Calu3 (cell line): ENCODE measurements at regions not wholly inside any gene's neighbourhood (a gene's known extent, or its start where the extent isn't known, plus 50 kb on each side); places are given as distances from the start of the nearest gene placed in this dataset.

Experiments used
- BruUV-seq: library from RNA; stranded (reverse); fragments of 400-500 nt; replicated peaks from 2 replicates; lab custom pipeline; 2021; lab: Mats Ljungman, UMichigan
- CTCF ChIA-PET: fragments of 300-600 bp; sonication (Branson Sonifier 250); formaldehyde crosslinking; loops from one replicate; lab custom pipeline; 2022; ENCODE audit warnings: antibody characterized with exemption; lab: Charles Lee
- DNase-seq: peaks from one replicate; pipeline ENCODE4 v3.0.0; 2022
- H3K27ac Mint-ChIP-seq: one replicate; pipeline ENCODE4 v1.8.0; 2022; ENCODE audit warnings: mixed read lengths; ENCODE audit not compliant: unreplicated experiment
- H3K27me3 Mint-ChIP-seq: one replicate; pipeline ENCODE4 v1.8.0; 2022; ENCODE audit warnings: mixed read lengths; ENCODE audit not compliant: unreplicated experiment
- H3K36me3 Mint-ChIP-seq: one replicate; pipeline ENCODE4 v1.8.0; 2022; ENCODE audit warnings: mild to moderate bottlenecking, moderate library complexity, mixed read lengths; ENCODE audit not compliant: insufficient read depth, unreplicated experiment
- H3K4me1 Mint-ChIP-seq: one replicate; pipeline ENCODE4 v1.8.0; 2022; ENCODE audit warnings: mild to moderate bottlenecking, low read depth, mixed read lengths; ENCODE audit not compliant: unreplicated experiment
- H3K4me3 Mint-ChIP-seq: one replicate; pipeline ENCODE4 v1.8.0; 2022; ENCODE audit warnings: mild to moderate bottlenecking, low read depth, moderate library complexity, mixed read lengths; ENCODE audit not compliant: unreplicated experiment
- H3K9me3 Mint-ChIP-seq: one replicate; pipeline ENCODE4 v1.8.0; 2022; ENCODE audit warnings: low read depth, mixed read lengths; ENCODE audit not compliant: unreplicated experiment
- intact Hi-C: fragments of 100-400 bp; cut with micrococcal nuclease; formaldehyde crosslinking; loops from one replicate; pipeline ENCODE4 v1.10.0; 2022; ENCODE audit not compliant: unreplicated experiment
- TF ChIP-seq, protein P1 (sequence below): fragments of 200-600 bp; IDR thresholded peaks from one replicate; pipeline ENCODE4 v1.8.0; 2022; ENCODE audit warnings: antibody characterized with exemption; ENCODE audit not compliant: unreplicated experiment

DNA sequence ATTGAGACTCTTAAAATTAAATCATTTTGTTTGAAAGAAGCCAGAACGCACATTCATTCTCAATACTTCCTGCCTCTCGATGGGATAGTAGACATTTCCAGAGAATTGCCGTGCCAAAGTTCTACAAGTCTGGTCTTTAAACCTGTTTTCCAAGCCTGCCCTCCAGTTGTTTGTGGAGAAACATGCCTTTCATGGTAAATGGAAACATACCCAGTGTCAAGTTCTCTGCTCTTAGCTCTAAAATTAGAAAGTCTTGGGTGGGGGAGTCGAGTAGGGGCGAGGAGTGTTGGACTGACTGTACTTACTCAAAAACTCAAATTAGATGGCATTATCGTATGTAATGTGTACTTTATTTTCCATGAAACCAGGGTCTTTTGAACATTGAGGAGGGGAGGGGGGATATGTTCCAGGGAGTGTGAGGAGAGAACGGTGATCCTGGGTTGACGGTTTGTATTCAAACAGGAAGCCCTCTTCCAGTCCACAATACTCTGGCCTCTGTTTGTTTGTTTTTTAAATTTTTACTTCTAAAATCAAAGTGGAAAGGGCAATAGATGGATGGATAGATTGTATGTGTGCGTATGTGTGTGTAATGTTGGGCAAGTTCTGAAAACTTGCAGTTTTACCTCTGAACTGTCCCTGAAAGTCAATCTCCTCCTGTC is 106.8 kb upstream of the ARMC2 start:
- BruUV-seq = no TSS peak
- no peak for DNase-seq
- no peaks in the 10 kb centered on the region for H3K27me3 Mint-ChIP-seq
- intact Hi-C loops = no loop called here
- peak overlapping the region; percentile 25 for H3K27ac Mint-ChIP-seq
- no peak overlapping the region for H3K4me3 Mint-ChIP-seq
- H3K9me3 Mint-ChIP-seq = no peaks in the 10 kb centered on the region
- CTCF ChIA-PET = interaction anchor here (1.3 kb wide), 1 partner anchor 28 kb away, joined by 3 read pairs; no protein-coding TSS in a partner anchor
- peaks cover 59% of the 10 kb centered on the region for H3K4me1 Mint-ChIP-seq
- H3K36me3 Mint-ChIP-seq = peaks cover 39% of the 10 kb centered on the region
- TF ChIP-seq, protein P1, sequence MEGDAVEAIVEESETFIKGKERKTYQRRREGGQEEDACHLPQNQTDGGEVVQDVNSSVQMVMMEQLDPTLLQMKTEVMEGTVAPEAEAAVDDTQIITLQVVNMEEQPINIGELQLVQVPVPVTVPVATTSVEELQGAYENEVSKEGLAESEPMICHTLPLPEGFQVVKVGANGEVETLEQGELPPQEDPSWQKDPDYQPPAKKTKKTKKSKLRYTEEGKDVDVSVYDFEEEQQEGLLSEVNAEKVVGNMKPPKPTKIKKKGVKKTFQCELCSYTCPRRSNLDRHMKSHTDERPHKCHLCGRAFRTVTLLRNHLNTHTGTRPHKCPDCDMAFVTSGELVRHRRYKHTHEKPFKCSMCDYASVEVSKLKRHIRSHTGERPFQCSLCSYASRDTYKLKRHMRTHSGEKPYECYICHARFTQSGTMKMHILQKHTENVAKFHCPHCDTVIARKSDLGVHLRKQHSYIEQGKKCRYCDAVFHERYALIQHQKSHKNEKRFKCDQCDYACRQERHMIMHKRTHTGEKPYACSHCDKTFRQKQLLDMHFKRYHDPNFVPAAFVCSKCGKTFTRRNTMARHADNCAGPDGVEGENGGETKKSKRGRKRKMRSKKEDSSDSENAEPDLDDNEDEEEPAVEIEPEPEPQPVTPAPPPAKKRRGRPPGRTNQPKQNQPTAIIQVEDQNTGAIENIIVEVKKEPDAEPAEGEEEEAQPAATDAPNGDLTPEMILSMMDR = no peak

DNA sequence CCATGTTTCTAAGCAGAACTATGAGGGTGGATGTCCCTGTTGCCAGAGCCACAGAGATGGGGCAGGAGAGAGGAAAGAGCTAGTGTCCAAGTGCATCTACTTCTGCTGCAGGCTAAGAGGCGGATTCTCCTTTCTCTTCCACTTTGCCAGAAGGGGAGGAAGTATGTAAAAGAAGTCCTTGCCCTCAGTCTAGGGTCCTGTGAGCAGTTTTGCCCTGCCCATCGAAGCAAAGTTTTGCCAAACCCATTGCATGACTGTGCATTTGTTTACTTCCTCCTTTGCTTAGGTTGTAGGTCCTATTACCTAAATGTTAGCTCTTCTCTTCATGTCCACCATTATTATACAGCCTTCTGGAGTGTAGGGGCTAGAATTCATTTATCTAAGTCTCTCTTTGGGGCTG is 106.2 kb upstream of the ARMC2 start:
- peak; percentile 8 for DNase-seq
- Mint-ChIP-seq H3K27me3 (no peaks in the 10 kb centered on the region), H3K27ac (peak overlapping the region; percentile 25), H3K4me1 (peaks cover 57% of the 10 kb centered on the region), H3K4me3 (no peak overlapping the region), H3K9me3 (no peaks in the 10 kb centered on the region), H3K36me3 (peaks cover 33% of the 10 kb centered on the region)
- no TSS peak for BruUV-seq
- intact Hi-C loops = no loop called here
- TF ChIP-seq, protein P1 = no peak
- CTCF ChIA-PET = interaction anchor here (1.3 kb wide), 1 partner anchor 28 kb away, joined by 3 read pairs; no protein-coding TSS in a partner anchor

DNA sequence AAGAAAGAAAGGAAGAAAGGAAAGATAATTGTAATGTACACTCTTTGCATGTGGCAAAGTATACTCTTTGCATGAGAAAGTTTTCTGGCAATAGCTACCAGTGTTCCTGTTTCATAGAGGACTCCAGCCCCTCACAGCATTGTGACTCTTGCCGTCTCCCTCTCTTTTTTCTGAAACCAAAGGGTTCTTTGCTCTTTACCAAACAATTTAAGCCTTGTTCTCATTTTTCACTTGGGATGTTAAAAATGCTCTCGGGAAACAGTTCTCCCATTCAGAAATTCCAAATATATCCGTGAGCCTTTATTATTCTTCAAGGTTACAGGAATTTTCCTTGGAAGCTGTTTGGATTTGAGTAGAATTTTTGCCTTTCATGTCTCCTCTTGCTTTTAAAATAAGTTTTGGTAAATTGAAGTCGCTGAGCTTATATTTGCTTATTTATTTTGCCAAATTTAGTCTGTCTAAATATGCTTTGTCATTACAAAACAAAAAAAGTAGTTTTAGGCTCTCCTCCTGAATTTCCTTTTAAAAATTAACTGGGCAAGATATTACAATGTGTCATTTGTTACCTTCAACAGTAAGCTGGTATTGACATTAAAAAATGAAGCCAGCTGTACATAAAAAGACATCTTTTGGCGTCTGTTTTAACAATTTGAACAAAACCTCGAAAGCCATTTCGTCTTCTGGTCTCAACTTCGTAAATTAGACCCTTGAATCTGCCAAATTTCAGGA is 103.8 kb upstream of the ARMC2 start:
- no peaks in the 10 kb centered on the region for H3K27me3 Mint-ChIP-seq
- no peak overlapping the region for H3K4me3 Mint-ChIP-seq
- peaks cover 40% of the 10 kb centered on the region for H3K4me1 Mint-ChIP-seq
- peaks cover 19% of the 10 kb centered on the region for H3K36me3 Mint-ChIP-seq
- CTCF ChIA-PET = no interaction called here
- TF ChIP-seq, protein P1 = no peak
- no TSS peak for BruUV-seq
- no peak overlapping the region for H3K27ac Mint-ChIP-seq
- intact Hi-C loops = no loop called here
- no peak for DNase-seq
- H3K9me3 Mint-ChIP-seq = no peaks in the 10 kb centered on the region

DNA sequence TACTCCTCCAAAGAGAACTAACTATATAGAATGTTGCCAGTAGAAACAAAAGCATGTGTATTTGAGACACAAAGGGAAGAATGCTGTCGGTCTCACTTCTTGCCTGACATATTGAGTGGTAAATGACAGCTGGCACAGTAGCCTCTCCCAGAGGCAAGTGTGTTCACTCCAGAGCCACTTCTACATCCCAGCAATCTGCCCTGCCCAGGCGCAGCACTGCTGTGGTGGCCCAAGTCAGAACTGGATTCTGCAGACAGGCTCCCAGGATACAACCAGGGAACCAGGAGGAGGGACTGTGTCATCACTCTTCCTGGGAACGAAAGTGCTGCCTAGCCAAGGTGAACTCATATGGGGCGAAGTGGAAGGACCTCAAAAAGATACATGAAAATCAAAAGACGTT is 103.2 kb upstream of the ARMC2 start:
- H3K27me3 Mint-ChIP-seq = no peaks in the 10 kb centered on the region
- no peaks in the 10 kb centered on the region for H3K9me3 Mint-ChIP-seq
- intact Hi-C loops = no loop called here
- H3K36me3 Mint-ChIP-seq = peaks cover 13% of the 10 kb centered on the region
- no peak for DNase-seq
- H3K27ac Mint-ChIP-seq = no peak overlapping the region
- TF ChIP-seq, protein P1 = no peak
- no peak overlapping the region for H3K4me3 Mint-ChIP-seq
- H3K4me1 Mint-ChIP-seq = peaks cover 34% of the 10 kb centered on the region
- no TSS peak for BruUV-seq
- CTCF ChIA-PET = no interaction called here
